Astrocyte (in vitro differentiated cells and primary cell): ENCODE measurements at regions not wholly inside any gene's neighbourhood (a gene's known extent, or its start where the extent isn't known, plus 50 kb on each side); places are given as distances from the start of the nearest gene placed in this dataset.

Experiments
- DNase-seq: peaks from one replicate; pipeline ENCODE4 v3.0.0-alpha.2; 2010; ENCODE audit warnings: low read depth
- FAIRE-seq: peaks from 2 replicates; lab custom pipeline; 2011; peaks lifted over from hg19 to GRCh38; lab: Jason Lieb, UNC
- H2AFZ ChIP-seq: 2 replicates; pipeline ENCODE4 v1.6.0; 2012; ENCODE audit warnings: low read depth, low read length, inconsistent platforms
- H3K27ac ChIP-seq: 2 replicates; pipeline ENCODE4 v1.5.1; 2011; ENCODE audit warnings: low read depth, low read length, inconsistent platforms
- H3K27me3 ChIP-seq: 2 replicates; pipeline ENCODE4 v1.6.0; 2011; ENCODE audit warnings: low read length, inconsistent platforms; ENCODE audit not compliant: insufficient read depth
- H3K36me3 ChIP-seq: 2 replicates; pipeline ENCODE4 v1.5.1; 2011; ENCODE audit warnings: low read length, inconsistent platforms; ENCODE audit not compliant: insufficient read depth
- H3K4me1 ChIP-seq: 2 replicates; pipeline ENCODE4 v1.5.1; 2011; ENCODE audit warnings: low read length, inconsistent platforms; ENCODE audit not compliant: insufficient read depth
- H3K4me2 ChIP-seq: 2 replicates; pipeline ENCODE4 v1.6.0; 2012; ENCODE audit warnings: low read length, inconsistent platforms
- H3K4me3 ChIP-seq: 2 replicates; pipeline ENCODE4 v1.5.1; 2011; ENCODE audit warnings: low read depth, mild to moderate bottlenecking, low read length, inconsistent platforms; ENCODE audit not compliant: insufficient read depth
- H3K79me2 ChIP-seq: 2 replicates; pipeline ENCODE4 v1.6.0; 2012; ENCODE audit warnings: mild to moderate bottlenecking, low read length, inconsistent platforms; ENCODE audit not compliant: insufficient read depth
- H3K9ac ChIP-seq: 2 replicates; pipeline ENCODE4 v1.6.0; 2012; ENCODE audit warnings: mild to moderate bottlenecking, low read length, inconsistent platforms
- H3K9me3 ChIP-seq: 2 replicates; pipeline ENCODE4 v1.5.1; 2012; ENCODE audit warnings: low read depth, mild to moderate bottlenecking, low read length, inconsistent platforms; ENCODE audit not compliant: insufficient read depth
- H4K20me1 ChIP-seq: 2 replicates; pipeline ENCODE4 v1.6.0; 2012; ENCODE audit warnings: low read length, inconsistent platforms; ENCODE audit not compliant: insufficient read depth
- H3K27ac Mint-ChIP-seq: one replicate; pipeline ENCODE4 v1.8.0; 2021; ENCODE audit warnings: mild to moderate bottlenecking, mixed read lengths; ENCODE audit not compliant: unreplicated experiment
- H3K27me3 Mint-ChIP-seq: one replicate; pipeline ENCODE4 v1.8.0; 2021; ENCODE audit warnings: low read depth, mixed read lengths; ENCODE audit not compliant: unreplicated experiment
- H3K36me3 Mint-ChIP-seq: one replicate; pipeline ENCODE4 v1.8.0; 2021; ENCODE audit warnings: low read depth, mixed read lengths; ENCODE audit not compliant: unreplicated experiment
- H3K4me1 Mint-ChIP-seq: one replicate; pipeline ENCODE4 v1.8.0; 2021; ENCODE audit warnings: low read depth, mixed read lengths; ENCODE audit not compliant: unreplicated experiment
- H3K4me3 Mint-ChIP-seq: one replicate; pipeline ENCODE4 v1.8.0; 2021; ENCODE audit warnings: mild to moderate bottlenecking, moderate library complexity, mixed read lengths; ENCODE audit not compliant: unreplicated experiment
- H3K9me3 Mint-ChIP-seq: one replicate; pipeline ENCODE4 v1.8.0; 2021; ENCODE audit warnings: mild to moderate bottlenecking, mixed read lengths; ENCODE audit not compliant: unreplicated experiment
- EZH2 ChIP-seq: IDR thresholded peaks from 2 replicates; pipeline ENCODE4 v1.6.1; 2012; ENCODE audit warnings: mild to moderate bottlenecking, low read length, inconsistent platforms; ENCODE audit not compliant: insufficient read depth
- TF ChIP-seq, protein P1 (sequence below): IDR thresholded peaks from 2 replicates; pipeline ENCODE4 v1.5.1; 2011; ENCODE audit warnings: low read depth, mild to moderate bottlenecking, inconsistent platforms, low read length, moderate library complexity; ENCODE audit not compliant: insufficient read depth

- Histone ChIP-seq H3K36me3 (no peaks in the 10 kb centered on the region), H3K4me3 (no peak overlapping the region), H3K4me2 (no peak overlapping the region), H3K9me3 (no peaks in the 10 kb centered on the region), H3K4me1 (no peaks in the 10 kb centered on the region), H3K79me2 (no peaks in the 10 kb centered on the region), H3K27me3 (no peaks in the 10 kb centered on the region), H3K9ac (no peak overlapping the region), H4K20me1 (no peaks in the 10 kb centered on the region), H3K27ac (no peak overlapping the region), H2AFZ (no peak overlapping the region)
- no peaks in the 10 kb centered on the region for H3K27me3 Mint-ChIP-seq
- no peak overlapping the region for H3K27ac Mint-ChIP-seq
- H3K36me3 Mint-ChIP-seq = no peaks in the 10 kb centered on the region
- no peak overlapping the region for H3K4me3 Mint-ChIP-seq
- DNase-seq (no peak), FAIRE-seq (no peak)
- no peak for TF ChIP-seq EZH2
- TF ChIP-seq, protein P1, sequence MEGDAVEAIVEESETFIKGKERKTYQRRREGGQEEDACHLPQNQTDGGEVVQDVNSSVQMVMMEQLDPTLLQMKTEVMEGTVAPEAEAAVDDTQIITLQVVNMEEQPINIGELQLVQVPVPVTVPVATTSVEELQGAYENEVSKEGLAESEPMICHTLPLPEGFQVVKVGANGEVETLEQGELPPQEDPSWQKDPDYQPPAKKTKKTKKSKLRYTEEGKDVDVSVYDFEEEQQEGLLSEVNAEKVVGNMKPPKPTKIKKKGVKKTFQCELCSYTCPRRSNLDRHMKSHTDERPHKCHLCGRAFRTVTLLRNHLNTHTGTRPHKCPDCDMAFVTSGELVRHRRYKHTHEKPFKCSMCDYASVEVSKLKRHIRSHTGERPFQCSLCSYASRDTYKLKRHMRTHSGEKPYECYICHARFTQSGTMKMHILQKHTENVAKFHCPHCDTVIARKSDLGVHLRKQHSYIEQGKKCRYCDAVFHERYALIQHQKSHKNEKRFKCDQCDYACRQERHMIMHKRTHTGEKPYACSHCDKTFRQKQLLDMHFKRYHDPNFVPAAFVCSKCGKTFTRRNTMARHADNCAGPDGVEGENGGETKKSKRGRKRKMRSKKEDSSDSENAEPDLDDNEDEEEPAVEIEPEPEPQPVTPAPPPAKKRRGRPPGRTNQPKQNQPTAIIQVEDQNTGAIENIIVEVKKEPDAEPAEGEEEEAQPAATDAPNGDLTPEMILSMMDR = no peak
- peaks cover 4% of the 10 kb centered on the region for H3K9me3 Mint-ChIP-seq
- H3K4me1 Mint-ChIP-seq = peaks cover 8% of the 10 kb centered on the region
These were observed 441.5 kb upstream of the RARB start for GRCh38 chr3:24986612-24987011.

DNA sequence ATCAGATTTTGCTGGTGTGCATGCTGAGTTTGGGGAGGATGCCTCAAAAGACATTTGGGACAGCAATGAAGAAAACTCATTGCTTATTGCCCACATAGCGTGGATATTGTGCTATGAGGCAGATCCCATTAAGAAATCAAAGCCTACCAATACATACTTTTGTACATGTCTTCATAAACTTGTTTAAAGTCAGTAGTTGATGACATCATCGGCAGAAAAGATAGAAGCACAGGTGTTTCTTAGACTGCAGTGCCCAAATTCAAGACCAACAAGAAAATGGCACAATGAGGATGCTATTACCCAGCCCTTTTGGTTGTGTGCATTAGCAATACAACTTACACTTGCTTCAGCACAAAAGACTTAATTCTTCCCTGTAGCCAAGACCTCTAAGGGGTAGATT lies 428.7 kb upstream of the RARB start:
- TF ChIP-seq, protein P1 = no peak
- TF ChIP-seq EZH2 = no peak
- Histone ChIP-seq H3K9ac (no peak overlapping the region), H3K4me3 (no peak overlapping the region), H3K4me2 (no peak overlapping the region), H3K9me3 (no peaks in the 10 kb centered on the region), H3K27me3 (no peaks in the 10 kb centered on the region), H3K4me1 (no peaks in the 10 kb centered on the region), H3K27ac (no peak overlapping the region), H3K79me2 (no peaks in the 10 kb centered on the region), H2AFZ (no peak overlapping the region), H4K20me1 (no peaks in the 10 kb centered on the region), H3K36me3 (no peaks in the 10 kb centered on the region)
- H3K27ac Mint-ChIP-seq = no peak overlapping the region
- H3K27me3 Mint-ChIP-seq = no peaks in the 10 kb centered on the region
- DNase-seq = no peak
- no peak overlapping the region for H3K4me3 Mint-ChIP-seq
- H3K36me3 Mint-ChIP-seq = no peaks in the 10 kb centered on the region
- FAIRE-seq = no peak
- no peaks in the 10 kb centered on the region for H3K9me3 Mint-ChIP-seq
- H3K4me1 Mint-ChIP-seq = peaks cover 8% of the 10 kb centered on the region

- H3K36me3 ChIP-seq = no peaks in the 10 kb centered on the region
- TF ChIP-seq, protein P1 = no peak
- TF ChIP-seq EZH2 = no peak
- Mint-ChIP-seq H3K4me1 (no peaks in the 10 kb centered on the region), H3K4me3 (no peak overlapping the region), H3K36me3 (no peaks in the 10 kb centered on the region), H3K9me3 (no peaks in the 10 kb centered on the region), H3K27ac (no peak overlapping the region), H3K27me3 (no peaks in the 10 kb centered on the region)
- no peak for FAIRE-seq
- H4K20me1 ChIP-seq = no peaks in the 10 kb centered on the region
- H3K79me2 ChIP-seq = no peaks in the 10 kb centered on the region
- H3K27me3 ChIP-seq = no peaks in the 10 kb centered on the region
- H3K9ac ChIP-seq = no peak overlapping the region
- H3K27ac ChIP-seq = no peak overlapping the region
- peak; percentile 55 for DNase-seq
- no peak overlapping the region for H3K4me2 ChIP-seq
- H3K4me1 ChIP-seq = no peaks in the 10 kb centered on the region
- H3K9me3 ChIP-seq = no peaks in the 10 kb centered on the region
- H2AFZ ChIP-seq = no peak overlapping the region
- H3K4me3 ChIP-seq = no peak overlapping the region
These were observed 427.0 kb upstream of the RARB start for GRCh38 chr3:25000971-25001591.
